ENCODE measurements at regions not wholly inside any gene's neighbourhood (a gene's known extent, or its start where the extent isn't known, plus 50 kb on each side); places are given as distances from the start of the nearest gene placed in this dataset.

DNA sequence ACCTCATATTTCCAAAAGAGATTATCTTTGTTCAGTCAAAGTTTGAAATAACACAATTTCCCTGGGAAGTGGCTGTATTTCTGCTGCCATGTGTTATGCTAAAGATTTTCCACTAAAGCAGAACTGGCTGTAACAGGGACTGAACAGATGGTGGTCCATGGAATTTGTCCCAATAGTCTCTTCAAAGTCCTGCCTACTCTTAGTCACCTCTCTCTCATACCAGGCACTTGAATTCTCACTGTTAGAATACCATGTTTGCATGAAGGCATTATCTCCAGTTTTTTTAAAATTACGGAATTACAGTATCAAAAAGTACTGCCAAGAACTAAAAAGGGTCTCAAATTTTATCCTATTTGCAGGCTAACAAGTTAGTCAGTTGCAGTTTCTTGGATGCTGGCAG lies 105.0 kb upstream of the HDDC2 start (continued):
- TF ChIP-seq NANOG (IDR thresholded peaks at IDR 0.05; ENCODE audit: borderline replicate concordance) (no peak), EZH2 (IDR thresholded peaks at IDR 0.05; ENCODE audit: low read depth, unreplicated experiment) (no peak), STAT1 (IDR thresholded peaks at IDR 0.05; ENCODE audit: unreplicated experiment) (no peak), ZNF331 (CRISPR knock-in tag; IDR thresholded peaks at IDR 0.05; ENCODE audit: low read depth) (no peak), POLR2AphosphoS5 (IDR thresholded peaks at IDR 0.05; ENCODE audit: low read depth) (no peak)
- TF ChIP-seq, protein P1, sequence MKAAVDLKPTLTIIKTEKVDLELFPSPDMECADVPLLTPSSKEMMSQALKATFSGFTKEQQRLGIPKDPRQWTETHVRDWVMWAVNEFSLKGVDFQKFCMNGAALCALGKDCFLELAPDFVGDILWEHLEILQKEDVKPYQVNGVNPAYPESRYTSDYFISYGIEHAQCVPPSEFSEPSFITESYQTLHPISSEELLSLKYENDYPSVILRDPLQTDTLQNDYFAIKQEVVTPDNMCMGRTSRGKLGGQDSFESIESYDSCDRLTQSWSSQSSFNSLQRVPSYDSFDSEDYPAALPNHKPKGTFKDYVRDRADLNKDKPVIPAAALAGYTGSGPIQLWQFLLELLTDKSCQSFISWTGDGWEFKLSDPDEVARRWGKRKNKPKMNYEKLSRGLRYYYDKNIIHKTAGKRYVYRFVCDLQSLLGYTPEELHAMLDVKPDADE (IDR thresholded peaks at IDR 0.05) = no peak

DNA sequence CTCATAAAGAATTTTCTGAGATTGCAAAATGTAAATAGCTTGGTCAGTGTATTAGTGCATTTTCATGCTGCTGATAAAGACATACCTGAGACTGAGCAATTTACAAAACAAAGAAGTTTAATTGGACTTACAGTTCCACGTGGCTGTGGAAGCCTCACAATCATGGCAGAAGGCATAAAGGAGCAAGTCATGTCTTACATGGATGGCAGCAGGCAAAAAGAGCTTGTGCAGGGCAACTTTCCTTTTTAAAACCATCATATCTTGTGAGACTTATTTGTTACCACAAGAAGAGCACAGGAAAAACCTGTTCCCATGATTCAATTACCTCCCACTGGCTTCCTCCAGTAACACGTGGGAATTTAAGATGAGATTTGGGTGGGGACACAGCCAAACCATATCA lies 112.7 kb upstream of the HDDC2 start:
- H3K36me3 ChIP-seq (ENCODE audit: insufficient read depth) = peaks cover 2% of the 10 kb centered on the region; the same call in 1 of the 2 replicates
- no peaks in the 10 kb centered on the region for H3K79me2 ChIP-seq (replicated peaks; ENCODE audit: insufficient read depth)
- no peak overlapping the region for H3K27ac ChIP-seq (ENCODE audit: low read depth)
- no peaks in the 10 kb centered on the region for H3F3A ChIP-seq (replicated peaks; ENCODE audit: low read depth)
- H3K4me3 ChIP-seq = no peak overlapping the region
- no peaks in the 10 kb centered on the region for H3K27me3 ChIP-seq (ENCODE audit: insufficient read depth)
- TF ChIP-seq, protein P1 (IDR thresholded peaks at IDR 0.05) = no peak
- TF ChIP-seq STAT1 (IDR thresholded peaks at IDR 0.05; ENCODE audit: unreplicated experiment) = no peak
- TF ChIP-seq ZNF331 (CRISPR knock-in tag; IDR thresholded peaks at IDR 0.05; ENCODE audit: low read depth) = no peak
- no peak for TF ChIP-seq CREB1 (CRISPR knock-in tag; IDR thresholded peaks at IDR 0.05; ENCODE audit: low read depth)
- TF ChIP-seq, protein P2, sequence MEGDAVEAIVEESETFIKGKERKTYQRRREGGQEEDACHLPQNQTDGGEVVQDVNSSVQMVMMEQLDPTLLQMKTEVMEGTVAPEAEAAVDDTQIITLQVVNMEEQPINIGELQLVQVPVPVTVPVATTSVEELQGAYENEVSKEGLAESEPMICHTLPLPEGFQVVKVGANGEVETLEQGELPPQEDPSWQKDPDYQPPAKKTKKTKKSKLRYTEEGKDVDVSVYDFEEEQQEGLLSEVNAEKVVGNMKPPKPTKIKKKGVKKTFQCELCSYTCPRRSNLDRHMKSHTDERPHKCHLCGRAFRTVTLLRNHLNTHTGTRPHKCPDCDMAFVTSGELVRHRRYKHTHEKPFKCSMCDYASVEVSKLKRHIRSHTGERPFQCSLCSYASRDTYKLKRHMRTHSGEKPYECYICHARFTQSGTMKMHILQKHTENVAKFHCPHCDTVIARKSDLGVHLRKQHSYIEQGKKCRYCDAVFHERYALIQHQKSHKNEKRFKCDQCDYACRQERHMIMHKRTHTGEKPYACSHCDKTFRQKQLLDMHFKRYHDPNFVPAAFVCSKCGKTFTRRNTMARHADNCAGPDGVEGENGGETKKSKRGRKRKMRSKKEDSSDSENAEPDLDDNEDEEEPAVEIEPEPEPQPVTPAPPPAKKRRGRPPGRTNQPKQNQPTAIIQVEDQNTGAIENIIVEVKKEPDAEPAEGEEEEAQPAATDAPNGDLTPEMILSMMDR (conservative IDR thresholded peaks at IDR 0.05; ENCODE audit: low read depth in 2 of 2) = no peak
- TF ChIP-seq ZNF114 (CRISPR knock-in tag; IDR thresholded peaks at IDR 0.05) = no peak
- no peak for TF ChIP-seq EZH2 (IDR thresholded peaks at IDR 0.05; ENCODE audit: low read depth, unreplicated experiment)
- TF ChIP-seq, protein P3, sequence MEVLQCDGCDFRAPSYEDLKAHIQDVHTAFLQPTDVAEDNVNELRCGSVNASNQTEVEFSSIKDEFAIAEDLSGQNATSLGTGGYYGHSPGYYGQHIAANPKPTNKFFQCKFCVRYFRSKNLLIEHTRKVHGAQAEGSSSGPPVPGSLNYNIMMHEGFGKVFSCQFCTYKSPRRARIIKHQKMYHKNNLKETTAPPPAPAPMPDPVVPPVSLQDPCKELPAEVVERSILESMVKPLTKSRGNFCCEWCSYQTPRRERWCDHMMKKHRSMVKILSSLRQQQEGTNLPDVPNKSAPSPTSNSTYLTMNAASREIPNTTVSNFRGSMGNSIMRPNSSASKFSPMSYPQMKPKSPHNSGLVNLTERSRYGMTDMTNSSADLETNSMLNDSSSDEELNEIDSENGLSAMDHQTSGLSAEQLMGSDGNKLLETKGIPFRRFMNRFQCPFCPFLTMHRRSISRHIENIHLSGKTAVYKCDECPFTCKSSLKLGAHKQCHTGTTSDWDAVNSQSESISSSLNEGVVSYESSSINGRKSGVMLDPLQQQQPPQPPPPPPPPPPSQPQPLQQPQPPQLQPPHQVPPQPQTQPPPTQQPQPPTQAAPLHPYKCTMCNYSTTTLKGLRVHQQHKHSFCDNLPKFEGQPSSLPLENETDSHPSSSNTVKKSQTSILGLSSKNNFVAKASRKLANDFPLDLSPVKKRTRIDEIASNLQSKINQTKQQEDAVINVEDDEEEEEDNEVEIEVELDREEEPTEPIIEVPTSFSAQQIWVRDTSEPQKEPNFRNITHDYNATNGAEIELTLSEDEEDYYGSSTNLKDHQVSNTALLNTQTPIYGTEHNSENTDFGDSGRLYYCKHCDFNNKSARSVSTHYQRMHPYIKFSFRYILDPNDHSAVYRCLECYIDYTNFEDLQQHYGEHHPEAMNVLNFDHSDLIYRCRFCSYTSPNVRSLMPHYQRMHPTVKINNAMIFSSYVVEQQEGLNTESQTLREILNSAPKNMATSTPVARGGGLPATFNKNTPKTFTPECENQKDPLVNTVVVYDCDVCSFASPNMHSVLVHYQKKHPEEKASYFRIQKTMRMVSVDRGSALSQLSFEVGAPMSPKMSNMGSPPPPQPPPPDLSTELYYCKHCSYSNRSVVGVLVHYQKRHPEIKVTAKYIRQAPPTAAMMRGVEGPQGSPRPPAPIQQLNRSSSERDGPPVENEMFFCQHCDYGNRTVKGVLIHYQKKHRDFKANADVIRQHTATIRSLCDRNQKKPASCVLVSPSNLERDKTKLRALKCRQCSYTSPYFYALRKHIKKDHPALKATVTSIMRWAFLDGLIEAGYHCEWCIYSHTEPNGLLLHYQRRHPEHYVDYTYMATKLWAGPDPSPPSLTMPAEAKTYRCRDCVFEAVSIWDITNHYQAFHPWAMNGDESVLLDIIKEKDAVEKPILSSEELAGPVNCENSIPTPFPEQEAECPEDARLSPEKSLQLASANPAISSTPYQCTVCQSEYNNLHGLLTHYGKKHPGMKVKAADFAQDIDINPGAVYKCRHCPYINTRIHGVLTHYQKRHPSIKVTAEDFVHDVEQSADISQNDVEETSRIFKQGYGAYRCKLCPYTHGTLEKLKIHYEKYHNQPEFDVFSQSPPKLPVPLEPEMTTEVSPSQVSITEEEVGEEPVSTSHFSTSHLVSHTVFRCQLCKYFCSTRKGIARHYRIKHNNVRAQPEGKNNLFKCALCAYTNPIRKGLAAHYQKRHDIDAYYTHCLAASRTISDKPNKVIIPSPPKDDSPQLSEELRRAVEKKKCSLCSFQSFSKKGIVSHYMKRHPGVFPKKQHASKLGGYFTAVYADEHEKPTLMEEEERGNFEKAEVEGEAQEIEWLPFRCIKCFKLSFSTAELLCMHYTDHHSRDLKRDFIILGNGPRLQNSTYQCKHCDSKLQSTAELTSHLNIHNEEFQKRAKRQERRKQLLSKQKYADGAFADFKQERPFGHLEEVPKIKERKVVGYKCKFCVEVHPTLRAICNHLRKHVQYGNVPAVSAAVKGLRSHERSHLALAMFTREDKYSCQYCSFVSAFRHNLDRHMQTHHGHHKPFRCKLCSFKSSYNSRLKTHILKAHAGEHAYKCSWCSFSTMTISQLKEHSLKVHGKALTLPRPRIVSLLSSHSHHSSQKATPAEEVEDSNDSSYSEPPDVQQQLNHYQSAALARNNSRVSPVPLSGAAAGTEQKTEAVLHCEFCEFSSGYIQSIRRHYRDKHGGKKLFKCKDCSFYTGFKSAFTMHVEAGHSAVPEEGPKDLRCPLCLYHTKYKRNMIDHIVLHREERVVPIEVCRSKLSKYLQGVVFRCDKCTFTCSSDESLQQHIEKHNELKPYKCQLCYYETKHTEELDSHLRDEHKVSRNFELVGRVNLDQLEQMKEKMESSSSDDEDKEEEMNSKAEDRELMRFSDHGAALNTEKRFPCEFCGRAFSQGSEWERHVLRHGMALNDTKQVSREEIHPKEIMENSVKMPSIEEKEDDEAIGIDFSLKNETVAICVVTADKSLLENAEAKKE (CRISPR knock-in tag; IDR thresholded peaks at IDR 0.05) = no peak
- TF ChIP-seq POLR2AphosphoS5 (IDR thresholded peaks at IDR 0.05; ENCODE audit: low read depth) = no peak
- no peaks in the 10 kb centered on the region for H4K20me1 ChIP-seq (replicated peaks; ENCODE audit: insufficient read depth)
- no peaks in the 10 kb centered on the region for H3K4me1 Mint-ChIP-seq
- no peak overlapping the region for H2AFZ ChIP-seq
- ATAC-seq (no peak), DNase-seq (ENCODE audit: low spot score) (no peak)
- H3K9me3 Mint-ChIP-seq = peaks cover 20% of the 10 kb centered on the region
- H3K4me2 ChIP-seq = no peak overlapping the region
- peaks cover 2% of the 10 kb centered on the region for H3K27me3 Mint-ChIP-seq (ENCODE audit: insufficient read depth, low read depth, poor library complexity)
- H3K9me2 ChIP-seq (ENCODE audit: insufficient read depth) = peaks cover 6% of the 10 kb centered on the region
- peaks cover 13% of the 10 kb centered on the region for H3K36me3 Mint-ChIP-seq (ENCODE audit: low read depth)
- no peak overlapping the region for H3K27ac Mint-ChIP-seq
- H3K4me1 ChIP-seq (ENCODE audit: insufficient read depth) = no peaks in the 10 kb centered on the region
- no peak overlapping the region for H3K4me3 Mint-ChIP-seq

Data from GM23338 (cell line).